Natural killer cell (primary cell): ENCODE measurements at regions not wholly inside any gene's neighbourhood (a gene's known extent, or its start where the extent isn't known, plus 50 kb on each side); places are given as distances from the start of the nearest gene placed in this dataset.

Source experiments
- ATAC-seq, 3 donors: fragments of 150-1000 bp in 2 of 3; fragments of 200-7000 bp in 1 of 3; cut with Tn5 transposase; 1 replicate in 1 of 3; 2 replicates in 2 of 3; pipeline ENCODE4 v1.10.0; 2021; ENCODE audit warnings: mild to moderate bottlenecking in 2 of 3, moderate library complexity in 2 of 3
- DNase-seq, 2 donors: peaks; one replicate each; pipeline versions ENCODE4 v3.0.0 to v3.0.0-alpha.2; 2013 to 2021; ENCODE audit warnings: mixed read lengths in 1 of 2
- H3K27ac ChIP-seq: one replicate; pipeline ENCODE4 v1.5.1; 2013; ENCODE audit warnings: mild to moderate bottlenecking, low read length
- H3K27me3 ChIP-seq: one replicate; pipeline ENCODE4 v1.6.1; 2013; ENCODE audit warnings: low read length; ENCODE audit not compliant: control insufficient read depth, insufficient read depth
- H3K36me3 ChIP-seq: one replicate; pipeline ENCODE4 v1.6.1; 2013; ENCODE audit warnings: low read length; ENCODE audit not compliant: control insufficient read depth, insufficient read depth
- H3K4me1 ChIP-seq: one replicate; pipeline ENCODE4 v1.6.1; 2013; ENCODE audit warnings: low read length; ENCODE audit not compliant: control insufficient read depth, insufficient read depth
- H3K4me3 ChIP-seq: one replicate; pipeline ENCODE4 v1.5.1; 2013; ENCODE audit warnings: low read length
- H3K9me3 ChIP-seq: one replicate; pipeline ENCODE4 v1.6.1; 2013; ENCODE audit warnings: low read length; ENCODE audit not compliant: control insufficient read depth, insufficient read depth
- H3K27ac Mint-ChIP-seq, 2 donors: one replicate each; pipeline ENCODE4 v1.8.0; 2022; ENCODE audit warnings: mild to moderate bottlenecking in 2 of 2, mixed read lengths in 2 of 2, moderate library complexity in 1 of 2
- H3K27me3 Mint-ChIP-seq, 2 donors: one replicate each; pipeline ENCODE4 v1.8.0; 2022; ENCODE audit warnings: low read depth in 2 of 2, mixed read lengths in 2 of 2
- H3K36me3 Mint-ChIP-seq: one replicate; pipeline ENCODE4 v1.8.0; 2022; ENCODE audit warnings: mixed read lengths
- H3K4me1 Mint-ChIP-seq, 2 donors: one replicate each; pipeline ENCODE4 v1.8.0; 2022; ENCODE audit warnings: mixed read lengths in 2 of 2
- H3K4me3 Mint-ChIP-seq: one replicate; pipeline ENCODE4 v1.8.0; 2022; ENCODE audit warnings: mild to moderate bottlenecking, moderate library complexity, mixed read lengths
- H3K9me3 Mint-ChIP-seq, 2 donors: one replicate each; pipeline ENCODE4 v1.8.0; 2022; ENCODE audit warnings: mixed read lengths in 2 of 2
- WGBS: methylation state at CpG from one replicate; pipeline ENCODE4 v1.1.7; 2013; ENCODE audit warnings: missing lambda C conversion rate; ENCODE audit not compliant: insufficient coverage; 5-methylcytosine and 5-hydroxymethylcytosine counted together
- intact Hi-C: fragments of 100-400 bp; cut with micrococcal nuclease; formaldehyde crosslinking; loops from one replicate; pipeline ENCODE4 v1.14.2; 2022
- TF ChIP-seq, protein P1 (sequence below): fragments of 200-600 bp; IDR thresholded peaks from one replicate; pipeline ENCODE4 v1.8.0; 2022; ENCODE audit warnings: antibody characterized with exemption

DNA sequence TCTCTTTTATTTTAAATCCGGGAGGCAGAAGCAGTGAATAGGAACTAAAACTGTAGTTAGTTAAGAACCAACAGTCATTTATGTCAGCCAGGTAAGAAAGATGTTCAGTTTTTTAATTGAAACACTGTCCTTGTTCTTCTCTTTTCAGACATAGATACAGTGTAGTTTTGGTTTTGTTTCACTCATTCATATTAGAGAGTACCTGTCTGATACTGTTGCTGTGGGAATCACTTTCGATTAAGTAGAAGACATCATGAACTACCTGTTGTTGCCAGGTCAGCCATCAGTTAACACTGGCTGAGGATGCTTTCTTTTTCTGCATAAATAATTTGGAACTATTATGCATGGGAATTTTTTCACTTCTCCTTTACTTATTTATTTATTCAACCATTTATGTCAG lies 700.4 kb downstream of the OTOL1 start:
- DNase-seq (no peak), ATAC-seq (no peak)
- no peak overlapping the region for H3K27ac ChIP-seq
- H3K4me3 ChIP-seq: no peak overlapping the region
- 100% methylated on average over 1 of the region's 2 CpGs for WGBS
- Mint-ChIP-seq H3K4me3 (no peak overlapping the region), H3K9me3 (peaks cover 9 to 12% of the 10 kb centered on the region in 2 donors), H3K4me1 (no peaks in the 10 kb centered on the region), H3K36me3 (no peaks in the 10 kb centered on the region), H3K27me3 (no peaks in the 10 kb centered on the region), H3K27ac (no peak overlapping the region)
- no peaks in the 10 kb centered on the region for H3K4me1 ChIP-seq
- H3K27me3 ChIP-seq: no peaks in the 10 kb centered on the region
- intact Hi-C loops: no loop called here
- TF ChIP-seq, protein P1, sequence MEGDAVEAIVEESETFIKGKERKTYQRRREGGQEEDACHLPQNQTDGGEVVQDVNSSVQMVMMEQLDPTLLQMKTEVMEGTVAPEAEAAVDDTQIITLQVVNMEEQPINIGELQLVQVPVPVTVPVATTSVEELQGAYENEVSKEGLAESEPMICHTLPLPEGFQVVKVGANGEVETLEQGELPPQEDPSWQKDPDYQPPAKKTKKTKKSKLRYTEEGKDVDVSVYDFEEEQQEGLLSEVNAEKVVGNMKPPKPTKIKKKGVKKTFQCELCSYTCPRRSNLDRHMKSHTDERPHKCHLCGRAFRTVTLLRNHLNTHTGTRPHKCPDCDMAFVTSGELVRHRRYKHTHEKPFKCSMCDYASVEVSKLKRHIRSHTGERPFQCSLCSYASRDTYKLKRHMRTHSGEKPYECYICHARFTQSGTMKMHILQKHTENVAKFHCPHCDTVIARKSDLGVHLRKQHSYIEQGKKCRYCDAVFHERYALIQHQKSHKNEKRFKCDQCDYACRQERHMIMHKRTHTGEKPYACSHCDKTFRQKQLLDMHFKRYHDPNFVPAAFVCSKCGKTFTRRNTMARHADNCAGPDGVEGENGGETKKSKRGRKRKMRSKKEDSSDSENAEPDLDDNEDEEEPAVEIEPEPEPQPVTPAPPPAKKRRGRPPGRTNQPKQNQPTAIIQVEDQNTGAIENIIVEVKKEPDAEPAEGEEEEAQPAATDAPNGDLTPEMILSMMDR: no peak
- no peaks in the 10 kb centered on the region for H3K36me3 ChIP-seq
- H3K9me3 ChIP-seq: no peaks in the 10 kb centered on the region

DNA sequence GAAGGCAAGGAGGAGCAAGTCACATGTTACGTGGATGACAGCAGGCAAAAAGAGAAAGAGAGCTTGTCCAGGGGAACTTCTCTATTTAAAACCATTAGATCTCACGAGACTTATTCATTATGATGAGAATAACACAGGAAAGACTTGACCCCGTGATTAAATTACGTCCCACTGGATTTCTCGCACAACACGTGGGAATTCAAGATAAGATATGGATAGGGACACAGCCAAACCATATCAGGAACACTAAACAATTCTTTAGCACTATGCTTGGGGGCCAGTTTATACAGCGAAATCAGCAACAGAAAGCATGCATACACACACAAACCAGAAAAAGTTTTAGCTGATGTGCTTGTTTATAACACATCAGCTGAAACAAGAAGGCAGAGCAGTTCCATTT lies 704.2 kb downstream of the OTOL1 start:
- Histone ChIP-seq H3K27ac (no peak overlapping the region), H3K9me3 (no peaks in the 10 kb centered on the region), H3K4me1 (no peaks in the 10 kb centered on the region), H3K27me3 (no peaks in the 10 kb centered on the region), H3K4me3 (no peak overlapping the region), H3K36me3 (no peaks in the 10 kb centered on the region)
- Mint-ChIP-seq H3K36me3 (no peaks in the 10 kb centered on the region), H3K27me3 (no peaks in the 10 kb centered on the region), H3K27ac (no peak overlapping the region), H3K9me3 (peaks cover 5 to 9% of the 10 kb centered on the region in 2 donors), H3K4me3 (no peak overlapping the region), H3K4me1 (no peaks in the 10 kb centered on the region)
- intact Hi-C loops: no loop called here
- WGBS: 73% methylated on average over 7 of the region's 7 CpGs
- TF ChIP-seq, protein P1: no peak
- ATAC-seq: no peak
- no peak for DNase-seq

DNA sequence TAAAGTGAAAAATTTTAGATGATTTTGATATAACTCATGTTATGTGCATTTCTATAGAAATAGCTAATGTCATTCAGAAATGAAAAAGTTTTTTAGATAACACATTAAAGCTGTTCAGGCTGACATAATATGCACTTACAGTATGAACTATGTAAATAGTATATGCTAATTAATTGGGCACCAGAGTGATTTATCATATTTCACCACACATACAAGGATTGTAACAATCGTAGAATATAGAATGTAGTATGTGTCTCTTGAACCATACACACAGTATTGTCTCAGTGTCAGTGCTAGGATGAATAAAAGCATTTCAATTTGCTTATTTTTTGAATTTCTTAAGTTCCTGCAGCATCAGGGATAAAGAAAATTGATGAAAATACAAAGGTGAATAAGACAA lies 710.0 kb downstream of the OTOL1 start:
- TF ChIP-seq, protein P1: no peak
- no peak overlapping the region for H3K4me3 ChIP-seq
- ATAC-seq: no peak

DNA sequence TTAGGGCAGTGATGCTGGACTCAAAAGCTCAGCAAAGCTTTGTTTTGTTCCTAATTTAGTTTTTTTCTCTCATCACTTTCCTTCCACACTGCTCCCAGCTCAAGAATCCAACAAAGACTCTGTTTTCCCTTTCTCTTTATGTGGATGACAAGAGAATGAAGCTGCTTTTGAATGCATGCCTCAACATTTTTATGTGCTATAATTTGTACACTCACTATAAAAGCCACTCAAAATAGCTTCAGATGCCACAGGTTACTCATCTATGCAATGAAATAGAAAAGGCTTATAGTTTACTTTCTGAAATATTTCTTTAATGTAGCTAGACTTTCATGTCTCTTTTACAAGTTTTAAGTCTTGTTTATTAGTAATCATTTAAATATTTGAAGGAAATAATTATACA lies 714.9 kb downstream of the OTOL1 start:
- no peaks in the 10 kb centered on the region for H3K27me3 ChIP-seq
- Mint-ChIP-seq H3K27me3 (no peaks in the 10 kb centered on the region), H3K4me3 (no peak overlapping the region), H3K27ac (no peak overlapping the region), H3K36me3 (no peaks in the 10 kb centered on the region), H3K9me3 (peaks cover 2 to 3% of the 10 kb centered on the region in 2 donors), H3K4me1 (no peaks in the 10 kb centered on the region)
- ATAC-seq (no peak), DNase-seq (no peak)
- no peaks in the 10 kb centered on the region for H3K9me3 ChIP-seq
- no peaks in the 10 kb centered on the region for H3K4me1 ChIP-seq
- TF ChIP-seq, protein P1: no peak
- no peak overlapping the region for H3K4me3 ChIP-seq
- H3K27ac ChIP-seq: no peak overlapping the region
- no peaks in the 10 kb centered on the region for H3K36me3 ChIP-seq
- intact Hi-C loops: no loop called here

More for the DNA sequence above, 710.0 kb downstream of the OTOL1 start:
- Histone ChIP-seq H3K27me3 (no peaks in the 10 kb centered on the region), H3K9me3 (no peaks in the 10 kb centered on the region), H3K27ac (no peak overlapping the region), H3K4me1 (no peaks in the 10 kb centered on the region), H3K36me3 (no peaks in the 10 kb centered on the region)
- intact Hi-C loops: no loop called here
- no peaks in the 10 kb centered on the region for H3K4me1 Mint-ChIP-seq
- no peaks in the 10 kb centered on the region for H3K27me3 Mint-ChIP-seq
- no peak overlapping the region for H3K27ac Mint-ChIP-seq
- peaks cover 0 to 2% of the 10 kb centered on the region in 2 donors for H3K9me3 Mint-ChIP-seq
- no peaks in the 10 kb centered on the region for H3K36me3 Mint-ChIP-seq
- DNase-seq: no peak
- WGBS: no CpG with 5 or more reads among the region's 1 CpG
- H3K4me3 Mint-ChIP-seq: no peak overlapping the region
